Lung (tissue), 11 donors: ENCODE measurements at regions not wholly inside any gene's neighbourhood (a gene's known extent, or its start where the extent isn't known, plus 50 kb on each side); places are given as distances from the start of the nearest gene placed in this dataset.

ENCODE experiments used
- ATAC-seq: fragments of 200-7000 bp; cut with Tn5 transposase; one replicate; pipeline ENCODE4 v1.9.1; 2020; ENCODE audit warnings: moderate number of reproducible peaks; ENCODE audit not compliant: insufficient read depth, low FRiP score
- DNase-seq, 3 donors: peaks; one replicate each; pipeline ENCODE4 v3.0.0-alpha.2; 2013 to 2017
- H3K27ac ChIP-seq, 2 donors: one replicate each; pipeline ENCODE4 v1.5.1; 2013; ENCODE audit warnings: mild to moderate bottlenecking in 2 of 2, moderate library complexity in 2 of 2, control low read depth in 1 of 2, inconsistent platforms in 1 of 2, low read depth in 1 of 2, low read length in 1 of 2
- H3K27me3 ChIP-seq, 3 donors: one replicate each; pipeline ENCODE4 v1.5.1; 2013; ENCODE audit warnings: low read length in 2 of 3; ENCODE audit not compliant: control insufficient read depth in 3 of 3, insufficient read depth in 3 of 3
- H3K36me3 ChIP-seq, 4 donors: one replicate each; pipeline ENCODE4 v1.5.1; 2013; ENCODE audit warnings: low read length in 4 of 4, mild to moderate bottlenecking in 1 of 4, moderate library complexity in 1 of 4; ENCODE audit not compliant: control insufficient read depth in 4 of 4, insufficient read depth in 4 of 4
- H3K4me1 ChIP-seq, 5 donors: one replicate each; pipeline ENCODE4 v1.5.1; 2013; ENCODE audit warnings: low read length in 5 of 5, mild to moderate bottlenecking in 2 of 5, moderate library complexity in 1 of 5; ENCODE audit not compliant: control insufficient read depth in 5 of 5, insufficient read depth in 5 of 5
- H3K4me3 ChIP-seq: one replicate; pipeline ENCODE4 v1.5.1; 2013; ENCODE audit warnings: mild to moderate bottlenecking, control low read depth, moderate library complexity
- H3K9ac ChIP-seq, 2 donors: one replicate each; pipeline ENCODE4 v1.5.1; 2013; ENCODE audit warnings: low read length in 2 of 2, control low read depth in 1 of 2; ENCODE audit not compliant: insufficient read depth in 1 of 2
- H3K9me3 ChIP-seq, 4 donors: one replicate each; pipeline ENCODE4 v1.5.1; 2013; ENCODE audit warnings: low read length in 3 of 4, mild to moderate bottlenecking in 1 of 4, moderate library complexity in 1 of 4; ENCODE audit not compliant: control insufficient read depth in 4 of 4, insufficient read depth in 3 of 4
- CTCF ChIP-seq: IDR thresholded peaks from 2 replicates; pipeline ENCODE4 v1.5.1; 2012; ENCODE audit warnings: mild to moderate bottlenecking; ENCODE audit errors: control extremely low read depth, extremely low read depth
- WGBS, 2 donors: extraction: QIAGEN DNeasy Blood & Tissue Kit; methylation state at CpG; one replicate each; pipeline ENCODE4 v1.1.7; 2013; 5-methylcytosine and 5-hydroxymethylcytosine counted together
- donor health status: control.
- donor health status: control.
- donor health status: Bipolar disorder and iron deficiency.
- donor health status: healthy.
- donor health status: DM: yes; HTN: yes; CAD: no.

- H3K9ac ChIP-seq: no peak overlapping the region
- DNase-seq (no peak), ATAC-seq (no peak)
- no peak overlapping the region for H3K4me3 ChIP-seq
- WGBS, 2 donors: 96 to 100% methylated on average over 6 of the region's 6 CpGs
- H3K36me3 ChIP-seq: no peaks in the 10 kb centered on the region
- peaks cover 0 to 18% (median 11%) of the 10 kb centered on the region in 5 donors for H3K4me1 ChIP-seq
- TF ChIP-seq CTCF: no peak
- H3K27ac ChIP-seq: no peak overlapping the region
- H3K9me3 ChIP-seq: no peaks in the 10 kb centered on the region
- H3K27me3 ChIP-seq: no peaks in the 10 kb centered on the region
These were observed 108.6 kb downstream of the CEBPB start for GRCh38 chr20:50299325-50299629.

GRCh38 chr20:50301165-50301564 is 110.5 kb downstream of the CEBPB start:
- ATAC-seq (no peak), DNase-seq (no peak)
- Histone ChIP-seq H3K9me3 (no peaks in the 10 kb centered on the region), H3K9ac (no peak overlapping the region), H3K36me3 (no peaks in the 10 kb centered on the region), H3K4me3 (no peak overlapping the region), H3K27me3 (no peaks in the 10 kb centered on the region), H3K27ac (no peak overlapping the region), H3K4me1 (peaks cover 0 to 36% (median 26%) of the 10 kb centered on the region in 5 donors)
- no peak for TF ChIP-seq CTCF
- WGBS, 2 donors: 98% methylated on average over 3 of the region's 3 CpGs

GRCh38 chr20:50301712-50302111 is 111.1 kb downstream of the CEBPB start:
- Histone ChIP-seq H3K36me3 (no peaks in the 10 kb centered on the region), H3K4me1 (peaks cover 0 to 41% (median 28%) of the 10 kb centered on the region in 5 donors), H3K4me3 (no peak overlapping the region), H3K27ac (no peak overlapping the region), H3K9me3 (no peaks in the 10 kb centered on the region), H3K9ac (no peak overlapping the region), H3K27me3 (no peaks in the 10 kb centered on the region)
- TF ChIP-seq CTCF: no peak
- ATAC-seq: no peak
- DNase-seq: no peak

GRCh38 chr20:50302341-50303057 is 111.9 kb downstream of the CEBPB start:
- DNase-seq: no peak

More at GRCh38 chr20:50302341-50303057, 111.9 kb downstream of the CEBPB start:
- no peaks in the 10 kb centered on the region for H3K27me3 ChIP-seq
- no peaks in the 10 kb centered on the region for H3K36me3 ChIP-seq
- no peak overlapping the region for H3K9ac ChIP-seq
- no peak for TF ChIP-seq CTCF
- peaks cover 0 to 38% (median 28%) of the 10 kb centered on the region in 5 donors for H3K4me1 ChIP-seq
- WGBS, 2 donors: 38 to 64% methylated on average over 10 of the region's 10 CpGs
- ATAC-seq: no peak
- H3K4me3 ChIP-seq: no peak overlapping the region
- H3K9me3 ChIP-seq: no peaks in the 10 kb centered on the region
- no peak overlapping the region for H3K27ac ChIP-seq
